ENCODE measurements at regions not wholly inside any gene's neighbourhood (a gene's known extent, or its start where the extent isn't known, plus 50 kb on each side); places are given as distances from the start of the nearest gene placed in this dataset.

DNA sequence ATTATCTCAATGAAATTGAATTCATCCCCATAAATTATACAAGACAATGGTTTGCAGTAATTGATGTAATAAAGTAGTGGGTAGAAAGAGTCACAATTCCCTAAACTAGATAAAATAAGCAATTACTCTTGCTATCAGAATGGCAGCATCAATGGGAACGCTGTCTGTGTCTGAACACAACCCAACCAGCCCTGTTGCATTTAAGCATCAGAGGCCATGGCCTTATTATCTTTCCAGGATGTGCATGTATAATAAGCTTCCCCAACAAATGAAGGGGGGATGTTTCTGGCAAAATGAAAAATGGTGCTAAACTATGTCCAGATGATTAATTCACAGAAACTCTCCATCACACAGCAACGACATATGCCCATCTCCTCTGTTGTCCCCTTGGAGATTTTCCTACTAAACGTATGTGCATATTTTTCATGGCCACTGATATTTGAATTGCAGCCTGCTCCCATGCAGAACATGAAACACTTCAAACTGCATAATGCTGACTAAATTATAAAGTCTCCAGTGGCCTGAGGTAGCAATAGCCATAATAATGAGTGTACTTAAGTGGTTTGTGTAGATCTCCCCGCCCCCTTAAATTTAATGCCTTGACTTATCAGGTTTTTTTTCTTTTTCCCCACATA, 306.9 kb upstream of the ADAMTS16 start:
- Histone ChIP-seq H3K18ac (ENCODE audit: insufficient read length, low read depth, low read length) (no peak overlapping the region), H3K23me2 (ENCODE audit: insufficient read length, low read depth, low read length, poor library complexity, severe bottlenecking) (no peaks in the 10 kb centered on the region), H3K79me2 (ENCODE audit: insufficient read depth, low read length) (no peaks in the 10 kb centered on the region), H3K4me1 (ENCODE audit: insufficient read depth, low read length) (no peaks in the 10 kb centered on the region), H2AK5ac (ENCODE audit: insufficient read length, low read length) (no peak overlapping the region), H3T11ph (ENCODE audit: low read length) (no peak overlapping the region), H4K8ac (replicated peaks; ENCODE audit: insufficient read length, low read depth, low read length) (no peak overlapping the region), H2BK12ac (ENCODE audit: insufficient read length, low read depth, low read length) (no peak overlapping the region), H3K4ac (ENCODE audit: low read depth, low read length) (no peak overlapping the region), H3K23ac (ENCODE audit: insufficient read length, low read depth, low read length) (no peak overlapping the region), H2AFZ (ENCODE audit: low read length) (no peak overlapping the region), H3K27me3 (ENCODE audit: insufficient read depth, low read length) (no peaks in the 10 kb centered on the region), H3K27ac (ENCODE audit: insufficient read length, low read depth, low read length) (no peak overlapping the region), H3K4me2 (ENCODE audit: insufficient read depth, insufficient read length, low read length) (no peak overlapping the region), H2BK15ac (ENCODE audit: low read depth, low read length) (no peak overlapping the region), H3K14ac (ENCODE audit: insufficient read depth, low read length) (no peak overlapping the region), H4K91ac (ENCODE audit: insufficient read length, low read depth, low read length) (no peak overlapping the region), H3K56ac (ENCODE audit: insufficient read length, low read depth, low read length) (no peak overlapping the region), H2BK5ac (ENCODE audit: insufficient read length, low read length) (no peak overlapping the region), H3K9ac (ENCODE audit: extremely low read depth, insufficient read length, low read length) (no peak overlapping the region), H4K20me1 (ENCODE audit: control insufficient read depth, insufficient read depth, insufficient read length) (no peaks in the 10 kb centered on the region), H2BK20ac (ENCODE audit: low read depth, low read length, poor library complexity, severe bottlenecking) (no peak overlapping the region), H3K79me1 (ENCODE audit: insufficient read depth, low read depth, low read length, poor library complexity, severe bottlenecking) (no peaks in the 10 kb centered on the region), H2BK120ac (ENCODE audit: low read depth, low read length, poor library complexity, severe bottlenecking) (no peak overlapping the region), H3K9me3 (ENCODE audit: control insufficient read depth, low read depth, low read length) (no peaks in the 10 kb centered on the region), H4K5ac (ENCODE audit: insufficient read length, low read depth, low read length) (no peak overlapping the region)
- Mint-ChIP-seq H3K9me3 (no peaks in the 10 kb centered on the region), H3K4me1 (peaks cover 0 to 3% of the 10 kb centered on the region in 2 experiments; a peak in 1 of 4 replicates), H3K27ac (no peak overlapping the region), H3K4me3 (no peak overlapping the region), H3K27me3 (ENCODE audit: low read depth) (no peaks in the 10 kb centered on the region), H3K36me3 (ENCODE audit: insufficient read depth in 1 of 3, low read depth in 3 of 3) (no peaks in the 10 kb centered on the region)
- no peak for TF ChIP-seq CTCF (conservative IDR thresholded peaks at IDR 0.05)
- WGBS (ENCODE audit: extremely low coverage, insufficient read length, low lambda C conversion rate), result no CpG with 5 or more reads among the region's 4 CpGs
- no peak for DNase-seq

Data from H9 (cell line).